ENCODE measurements at regions not wholly inside any gene's neighbourhood (a gene's known extent, or its start where the extent isn't known, plus 50 kb on each side); places are given as distances from the start of the nearest gene placed in this dataset.
"Not testable (repeated sequence)": the region's sequence is repeated elsewhere in the genome, so short reads cannot be mapped to it uniquely, and the experiment has no call there.

DNA sequence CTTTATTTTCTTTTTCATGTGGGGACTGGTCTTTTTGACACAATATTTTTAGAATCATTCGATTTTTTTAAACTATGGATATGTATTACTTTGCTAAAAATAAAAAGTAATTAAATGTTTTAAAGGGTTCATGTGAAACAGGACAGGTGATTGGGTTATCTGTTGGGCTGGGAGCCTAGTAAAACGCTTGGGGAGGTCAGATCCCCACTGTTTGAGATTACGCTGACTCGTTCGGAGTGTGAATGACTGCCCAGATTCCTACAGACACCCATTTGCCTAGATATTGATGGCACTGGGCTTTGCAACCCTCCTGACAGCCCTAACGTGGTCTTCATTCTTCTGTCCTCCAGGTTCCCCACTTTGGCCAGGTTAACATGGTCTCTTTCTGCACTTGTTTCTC, 62.9 kb upstream of the UBASH3B start:
- ATAC-seq: no peak
- TF ChIP-seq ZNF8 (CRISPR knock-in tag; IDR thresholded peaks at IDR 0.05): no peak
- no peak for TF ChIP-seq TOX (CRISPR knock-in tag; IDR thresholded peaks at IDR 0.05; ENCODE audit: borderline replicate concordance)
- TF ChIP-seq PPARA (CRISPR knock-in tag; IDR thresholded peaks at IDR 0.05; ENCODE audit: borderline replicate concordance): no peak
- TF ChIP-seq ZFP30 (CRISPR knock-in tag; IDR thresholded peaks at IDR 0.05): no peak
- TF ChIP-seq ZNF70 (CRISPR knock-in tag; IDR thresholded peaks at IDR 0.05): no peak
- TF ChIP-seq CSDC2 (CRISPR knock-in tag; IDR thresholded peaks at IDR 0.05): no peak
- TF ChIP-seq, protein P1, sequence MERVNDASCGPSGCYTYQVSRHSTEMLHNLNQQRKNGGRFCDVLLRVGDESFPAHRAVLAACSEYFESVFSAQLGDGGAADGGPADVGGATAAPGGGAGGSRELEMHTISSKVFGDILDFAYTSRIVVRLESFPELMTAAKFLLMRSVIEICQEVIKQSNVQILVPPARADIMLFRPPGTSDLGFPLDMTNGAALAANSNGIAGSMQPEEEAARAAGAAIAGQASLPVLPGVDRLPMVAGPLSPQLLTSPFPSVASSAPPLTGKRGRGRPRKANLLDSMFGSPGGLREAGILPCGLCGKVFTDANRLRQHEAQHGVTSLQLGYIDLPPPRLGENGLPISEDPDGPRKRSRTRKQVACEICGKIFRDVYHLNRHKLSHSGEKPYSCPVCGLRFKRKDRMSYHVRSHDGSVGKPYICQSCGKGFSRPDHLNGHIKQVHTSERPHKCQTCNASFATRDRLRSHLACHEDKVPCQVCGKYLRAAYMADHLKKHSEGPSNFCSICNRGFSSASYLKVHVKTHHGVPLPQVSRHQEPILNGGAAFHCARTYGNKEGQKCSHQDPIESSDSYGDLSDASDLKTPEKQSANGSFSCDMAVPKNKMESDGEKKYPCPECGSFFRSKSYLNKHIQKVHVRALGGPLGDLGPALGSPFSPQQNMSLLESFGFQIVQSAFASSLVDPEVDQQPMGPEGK (CRISPR knock-in tag; IDR thresholded peaks at IDR 0.05; ENCODE audit: borderline replicate concordance): no peak
- TF ChIP-seq BACH2 (CRISPR knock-in tag; IDR thresholded peaks at IDR 0.05; ENCODE audit: borderline replicate concordance): no peak
- TF ChIP-seq ZC3H10 (CRISPR knock-in tag; IDR thresholded peaks at IDR 0.05): no peak
- no peak for TF ChIP-seq RARB (CRISPR knock-in tag; IDR thresholded peaks at IDR 0.05)
- TF ChIP-seq, protein P2, sequence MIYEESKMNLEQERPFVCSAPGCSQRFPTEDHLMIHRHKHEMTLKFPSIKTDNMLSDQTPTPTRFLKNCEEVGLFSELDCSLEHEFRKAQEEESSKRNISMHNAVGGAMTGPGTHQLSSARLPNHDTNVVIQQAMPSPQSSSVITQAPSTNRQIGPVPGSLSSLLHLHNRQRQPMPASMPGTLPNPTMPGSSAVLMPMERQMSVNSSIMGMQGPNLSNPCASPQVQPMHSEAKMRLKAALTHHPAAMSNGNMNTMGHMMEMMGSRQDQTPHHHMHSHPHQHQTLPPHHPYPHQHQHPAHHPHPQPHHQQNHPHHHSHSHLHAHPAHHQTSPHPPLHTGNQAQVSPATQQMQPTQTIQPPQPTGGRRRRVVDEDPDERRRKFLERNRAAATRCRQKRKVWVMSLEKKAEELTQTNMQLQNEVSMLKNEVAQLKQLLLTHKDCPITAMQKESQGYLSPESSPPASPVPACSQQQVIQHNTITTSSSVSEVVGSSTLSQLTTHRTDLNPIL (CRISPR knock-in tag; IDR thresholded peaks at IDR 0.05; ENCODE audit: low read depth): no peak
- TF ChIP-seq, protein P3, sequence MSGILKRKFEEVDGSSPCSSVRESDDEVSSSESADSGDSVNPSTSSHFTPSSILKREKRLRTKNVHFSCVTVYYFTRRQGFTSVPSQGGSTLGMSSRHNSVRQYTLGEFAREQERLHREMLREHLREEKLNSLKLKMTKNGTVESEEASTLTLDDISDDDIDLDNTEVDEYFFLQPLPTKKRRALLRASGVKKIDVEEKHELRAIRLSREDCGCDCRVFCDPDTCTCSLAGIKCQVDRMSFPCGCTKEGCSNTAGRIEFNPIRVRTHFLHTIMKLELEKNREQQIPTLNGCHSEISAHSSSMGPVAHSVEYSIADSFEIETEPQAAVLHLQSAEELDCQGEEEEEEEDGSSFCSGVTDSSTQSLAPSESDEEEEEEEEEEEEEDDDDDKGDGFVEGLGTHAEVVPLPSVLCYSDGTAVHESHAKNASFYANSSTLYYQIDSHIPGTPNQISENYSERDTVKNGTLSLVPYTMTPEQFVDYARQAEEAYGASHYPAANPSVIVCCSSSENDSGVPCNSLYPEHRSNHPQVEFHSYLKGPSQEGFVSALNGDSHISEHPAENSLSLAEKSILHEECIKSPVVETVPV (CRISPR knock-in tag; IDR thresholded peaks at IDR 0.05): no peak
- TF ChIP-seq ZNF565 (CRISPR knock-in tag; conservative IDR thresholded peaks at IDR 0.05; ENCODE audit: low read depth): no peak
- TF ChIP-seq TCF4 (CRISPR knock-in tag; IDR thresholded peaks at IDR 0.05; ENCODE audit: borderline replicate concordance): no peak
- TF ChIP-seq ISL1 (CRISPR knock-in tag; IDR thresholded peaks at IDR 0.05): no peak
- TF ChIP-seq ZFP3 (CRISPR knock-in tag; IDR thresholded peaks at IDR 0.05): no peak
- TF ChIP-seq SNAI2 (CRISPR knock-in tag; IDR thresholded peaks at IDR 0.05): no peak
- no peak for TF ChIP-seq OSR1 (CRISPR knock-in tag; IDR thresholded peaks at IDR 0.05)
- no peak for TF ChIP-seq GLIS3 (CRISPR knock-in tag; IDR thresholded peaks at IDR 0.05)
- TF ChIP-seq, protein P4, sequence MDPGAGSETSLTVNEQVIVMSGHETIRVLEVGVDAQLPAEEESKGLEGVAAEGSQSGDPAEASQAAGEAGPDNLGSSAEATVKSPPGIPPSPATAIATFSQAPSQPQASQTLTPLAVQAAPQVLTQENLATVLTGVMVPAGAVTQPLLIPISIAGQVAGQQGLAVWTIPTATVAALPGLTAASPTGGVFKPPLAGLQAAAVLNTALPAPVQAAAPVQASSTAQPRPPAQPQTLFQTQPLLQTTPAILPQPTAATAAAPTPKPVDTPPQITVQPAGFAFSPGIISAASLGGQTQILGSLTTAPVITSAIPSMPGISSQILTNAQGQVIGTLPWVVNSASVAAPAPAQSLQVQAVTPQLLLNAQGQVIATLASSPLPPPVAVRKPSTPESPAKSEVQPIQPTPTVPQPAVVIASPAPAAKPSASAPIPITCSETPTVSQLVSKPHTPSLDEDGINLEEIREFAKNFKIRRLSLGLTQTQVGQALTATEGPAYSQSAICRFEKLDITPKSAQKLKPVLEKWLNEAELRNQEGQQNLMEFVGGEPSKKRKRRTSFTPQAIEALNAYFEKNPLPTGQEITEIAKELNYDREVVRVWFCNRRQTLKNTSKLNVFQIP (CRISPR knock-in tag; IDR thresholded peaks at IDR 0.05; ENCODE audit: borderline replicate concordance, low read depth): no peak

DNA sequence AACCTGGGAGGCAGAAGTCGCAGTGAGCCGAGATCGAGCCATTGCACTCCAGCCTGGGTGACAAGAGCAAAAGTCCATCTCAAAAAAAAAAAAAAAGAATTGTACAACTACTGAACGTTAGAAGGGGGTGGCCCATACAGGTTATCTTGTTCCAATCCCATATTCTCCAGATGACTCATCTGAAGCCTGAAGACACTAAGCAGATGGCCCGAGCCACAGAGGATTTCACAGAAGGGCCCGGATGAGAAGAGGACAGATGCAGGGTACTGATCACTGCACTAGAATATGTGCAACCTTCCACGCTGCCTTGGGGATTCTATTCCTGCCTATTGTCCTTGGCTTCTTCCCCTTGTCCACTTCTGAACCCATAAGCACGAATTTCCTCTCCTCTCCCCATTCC, 70.9 kb upstream of the UBASH3B start:
- TF ChIP-seq TOX (CRISPR knock-in tag; IDR thresholded peaks at IDR 0.05; ENCODE audit: borderline replicate concordance) (no peak), ESRRG (CRISPR knock-in tag; IDR thresholded peaks at IDR 0.05) (no peak), ARNTL (CRISPR knock-in tag; IDR thresholded peaks at IDR 0.05; ENCODE audit: borderline replicate concordance, low read depth) (no peak), OSR1 (CRISPR knock-in tag; IDR thresholded peaks at IDR 0.05) (no peak), GLIS3 (CRISPR knock-in tag; IDR thresholded peaks at IDR 0.05) (no peak), ISL1 (CRISPR knock-in tag; IDR thresholded peaks at IDR 0.05) (no peak), CSDC2 (CRISPR knock-in tag; IDR thresholded peaks at IDR 0.05) (no peak), TCF4 (CRISPR knock-in tag; IDR thresholded peaks at IDR 0.05; ENCODE audit: borderline replicate concordance) (no peak), ZNF70 (CRISPR knock-in tag; IDR thresholded peaks at IDR 0.05) (no peak), ZC3H10 (CRISPR knock-in tag; IDR thresholded peaks at IDR 0.05) (no peak), BACH2 (CRISPR knock-in tag; IDR thresholded peaks at IDR 0.05; ENCODE audit: borderline replicate concordance) (no peak), ZFP30 (CRISPR knock-in tag; IDR thresholded peaks at IDR 0.05) (no peak), ZNF565 (CRISPR knock-in tag; conservative IDR thresholded peaks at IDR 0.05; ENCODE audit: low read depth) (no peak)
- TF ChIP-seq, protein P3 (CRISPR knock-in tag; IDR thresholded peaks at IDR 0.05): no peak
- TF ChIP-seq, protein P2 (CRISPR knock-in tag; IDR thresholded peaks at IDR 0.05; ENCODE audit: low read depth): no peak
- TF ChIP-seq, protein P4 (CRISPR knock-in tag; IDR thresholded peaks at IDR 0.05; ENCODE audit: borderline replicate concordance, low read depth): no peak
- TF ChIP-seq, protein P1 (CRISPR knock-in tag; IDR thresholded peaks at IDR 0.05; ENCODE audit: borderline replicate concordance): no peak
- peak; percentile 69 for ATAC-seq

DNA sequence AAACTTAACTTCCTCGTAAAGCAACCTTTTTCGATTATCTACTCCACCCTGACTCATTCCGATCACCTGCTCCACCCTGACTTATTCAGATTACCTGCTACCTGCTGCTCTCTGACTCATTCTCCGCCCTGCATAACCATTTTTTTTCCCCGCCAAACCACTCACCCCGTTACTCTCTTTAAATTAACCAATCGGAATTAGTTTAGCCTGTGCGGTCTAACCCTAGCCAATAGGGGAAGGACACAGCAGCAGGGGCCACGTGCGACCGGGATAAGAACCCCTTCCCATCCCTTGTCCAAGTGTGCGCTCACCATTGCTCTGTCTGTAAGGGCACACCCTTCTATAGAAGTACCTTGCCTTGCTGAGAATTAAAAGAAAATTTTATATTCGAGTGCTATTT, 75.5 kb upstream of the UBASH3B start:
- not testable (repeated sequence) for ATAC-seq

All from SK-N-SH treated with all-trans-retinoic acid at 6 μM for 48 hours (cell line).